Muscle of arm (tissue), 1 donor: ENCODE measurements at regions not wholly inside any gene's neighbourhood (a gene's known extent, or its start where the extent isn't known, plus 50 kb on each side); places are given as distances from the start of the nearest gene placed in this dataset.
"Not testable (repeated sequence)": the region's sequence is repeated elsewhere in the genome, so short reads cannot be mapped to it uniquely, and the experiment has no call there.

Source experiments
- DNase-seq: peaks from one replicate; pipeline ENCODE4 v3.0.0-alpha.2; 2013

DNA sequence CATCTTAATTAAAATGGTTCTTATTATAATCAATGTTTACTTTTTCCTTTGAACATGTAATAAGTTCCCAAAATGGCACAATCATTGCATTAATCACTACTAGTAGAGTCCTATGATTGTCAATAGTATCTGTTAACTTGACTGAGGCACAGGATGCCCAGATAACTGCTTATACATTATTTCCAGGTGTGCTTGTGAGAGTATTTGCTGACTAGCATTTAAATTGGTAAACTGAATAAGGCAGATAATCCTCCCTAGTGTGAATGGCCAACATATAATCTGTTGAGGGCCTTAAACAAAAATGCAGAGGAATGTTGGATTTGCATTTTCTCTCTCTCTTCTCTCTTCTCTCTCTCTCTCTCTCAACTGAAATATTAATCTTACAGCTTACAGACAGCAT lies 999.3 kb upstream of the TMPRSS15 start:
- no peak for DNase-seq

DNA sequence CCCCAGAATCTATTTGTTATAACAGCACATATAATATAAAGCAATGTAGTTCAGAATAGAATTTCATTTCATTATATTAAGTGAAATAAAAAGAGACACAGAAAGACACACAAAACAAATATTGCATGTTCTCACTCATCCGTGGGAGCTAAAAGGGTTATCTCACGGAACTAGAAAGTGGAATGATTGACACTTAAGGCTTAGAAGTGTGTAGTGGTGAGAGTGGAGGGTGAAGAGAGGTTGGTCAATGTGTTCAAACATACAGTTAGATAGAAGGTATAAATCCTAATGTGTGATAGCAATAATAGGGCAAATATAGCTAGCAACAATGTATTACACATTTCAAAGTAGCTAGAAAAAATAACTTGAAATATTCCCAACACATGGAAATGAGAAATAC lies 1001.7 kb upstream of the TMPRSS15 start:
- DNase-seq, result no peak

DNA sequence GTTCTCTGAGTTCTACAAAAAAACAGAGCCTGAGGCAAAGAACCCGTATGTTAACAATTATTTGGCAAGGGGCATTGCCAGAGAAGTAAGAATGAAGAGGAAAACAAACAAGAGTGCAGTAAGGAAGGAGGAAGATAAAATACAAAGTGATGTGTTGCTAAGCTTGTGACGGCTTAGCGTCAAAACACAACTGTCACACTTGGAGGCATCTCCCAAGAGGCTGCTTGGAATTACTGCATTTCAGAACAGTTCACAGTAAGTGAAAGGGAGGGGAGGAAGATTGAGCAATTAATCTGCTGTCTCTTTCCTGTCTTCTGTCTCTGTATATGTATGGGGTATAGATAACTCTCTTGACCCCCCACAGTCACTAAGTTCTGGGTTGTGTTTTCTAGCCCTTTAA lies 1017.0 kb upstream of the TMPRSS15 start:
- no peak for DNase-seq

DNA sequence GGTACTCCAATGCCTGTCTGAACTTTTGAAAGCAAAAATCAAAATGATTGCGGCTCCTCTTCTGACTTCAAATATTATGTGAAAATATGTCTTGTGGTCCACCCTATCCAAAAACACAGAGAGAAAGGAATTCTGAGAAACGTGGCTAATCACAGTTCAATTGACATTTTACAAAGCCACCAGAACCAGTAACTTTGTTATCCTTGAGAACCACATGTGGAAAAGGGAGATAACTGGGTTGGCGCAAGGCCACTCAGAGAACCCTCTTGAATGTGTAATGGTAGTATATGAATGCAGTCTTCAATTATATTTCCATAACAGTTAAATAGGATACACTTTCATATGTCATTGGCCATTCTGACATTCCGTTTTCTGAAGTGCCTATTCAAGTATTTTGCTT lies 1030.0 kb upstream of the TMPRSS15 start:
- no peak for DNase-seq

DNA sequence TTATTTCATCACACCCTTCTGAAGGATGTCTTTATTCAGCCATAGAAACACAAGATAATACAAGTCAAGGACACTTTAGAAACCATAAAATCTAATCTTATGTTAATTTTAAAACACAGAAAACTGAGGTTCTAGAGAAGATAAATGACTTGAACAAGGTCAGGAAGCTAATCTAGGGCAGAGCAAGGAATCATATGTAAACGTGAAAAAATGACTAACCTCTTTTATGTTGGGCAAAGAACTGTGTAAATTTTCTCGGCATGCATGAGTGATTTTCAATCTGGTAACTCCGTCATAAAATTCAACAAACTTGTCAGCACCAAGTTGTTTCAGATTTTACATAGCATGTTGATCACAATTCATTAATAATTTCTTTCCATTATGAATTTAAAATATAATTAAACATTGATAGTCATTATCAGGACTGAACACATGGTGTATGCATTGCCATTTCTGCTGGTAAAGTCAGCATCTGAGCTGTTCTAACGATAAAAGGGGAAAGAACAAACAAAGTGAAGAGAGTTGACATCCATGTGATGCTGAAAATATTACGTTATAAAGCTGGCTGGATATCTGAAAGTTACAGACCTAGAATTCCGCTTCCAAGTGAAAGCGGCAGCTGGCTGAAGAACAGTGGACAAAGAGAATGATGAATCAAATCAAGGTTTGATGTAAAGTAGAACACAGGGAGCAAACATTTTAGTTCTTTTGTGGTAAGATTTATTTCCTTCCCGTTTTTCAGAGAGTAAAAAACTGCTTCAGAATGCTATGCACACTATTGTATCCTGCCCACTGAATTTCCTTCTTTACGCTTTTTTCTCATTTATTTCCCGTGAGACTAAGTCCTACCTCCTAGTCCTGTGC lies 1037.4 kb upstream of the TMPRSS15 start:
- DNase-seq, result no peak

DNA sequence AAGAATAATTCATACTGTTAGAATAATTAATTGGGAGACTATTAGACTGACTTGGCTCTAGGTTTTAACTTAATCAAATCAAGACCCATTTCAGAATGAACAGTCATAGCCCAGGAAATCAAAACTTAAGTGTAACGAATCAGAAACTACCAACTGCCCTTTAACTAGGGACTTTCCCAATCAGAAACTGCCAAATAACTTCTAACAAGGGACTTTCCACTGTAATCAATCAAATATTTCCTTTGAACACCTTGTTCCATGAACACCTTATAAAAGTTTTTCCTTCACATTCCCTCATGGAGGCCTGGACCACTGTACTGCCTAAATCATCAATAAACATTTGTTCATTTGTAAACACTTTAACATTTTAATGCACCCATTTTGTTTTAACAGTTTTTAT lies 1054.7 kb upstream of the TMPRSS15 start:
- no peak for DNase-seq

DNA sequence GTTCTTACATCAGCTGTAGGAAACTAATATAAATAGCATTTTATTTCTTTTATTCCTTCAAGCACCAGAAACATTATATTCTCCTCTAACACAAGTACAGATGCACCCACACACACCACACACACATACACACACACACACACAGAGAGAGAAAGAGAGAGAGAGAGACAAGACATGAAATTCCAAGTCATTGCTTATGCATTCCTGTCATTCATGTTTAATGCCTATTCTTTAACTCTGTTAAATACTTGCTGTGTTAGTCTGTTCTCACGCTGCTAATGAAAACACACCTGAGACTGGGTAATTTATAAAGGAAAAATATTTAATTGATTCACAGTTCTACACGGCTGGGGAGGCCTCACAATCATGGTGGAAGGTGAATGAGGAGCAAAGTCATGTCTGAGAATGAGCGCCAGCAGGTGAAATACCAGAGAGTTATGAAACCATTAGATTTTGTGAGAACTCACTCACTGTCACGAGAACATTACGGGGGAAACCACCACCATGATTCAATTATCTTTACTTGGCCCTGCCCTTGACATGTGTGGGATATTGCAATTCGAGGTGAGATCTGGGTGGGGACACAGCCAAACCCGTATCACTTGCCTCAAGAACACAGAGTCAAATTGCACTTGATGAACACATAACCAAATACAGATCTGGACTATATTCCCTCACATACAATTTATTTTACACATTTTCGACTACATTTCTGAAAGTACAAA lies 1058.1 kb upstream of the TMPRSS15 start:
- no peak for DNase-seq

DNA sequence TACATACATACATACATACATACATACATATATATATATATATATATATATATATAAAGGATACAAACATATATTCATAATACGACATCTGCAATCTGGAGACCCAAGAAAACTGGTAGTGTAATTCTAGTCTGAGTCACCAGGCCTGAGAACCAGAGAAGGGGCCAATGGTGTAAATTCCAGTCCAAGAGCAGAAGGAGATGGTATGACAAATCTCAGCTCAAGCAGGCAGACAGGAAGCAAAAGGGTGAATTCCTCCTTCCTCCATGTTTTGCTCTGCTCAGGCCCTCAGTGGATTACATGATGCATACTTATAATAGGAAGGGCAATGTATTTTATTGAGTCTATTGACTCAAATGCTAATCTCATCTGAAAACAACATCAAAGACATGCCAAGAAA lies 1060.4 kb upstream of the TMPRSS15 start:
- DNase-seq, result no peak

DNA sequence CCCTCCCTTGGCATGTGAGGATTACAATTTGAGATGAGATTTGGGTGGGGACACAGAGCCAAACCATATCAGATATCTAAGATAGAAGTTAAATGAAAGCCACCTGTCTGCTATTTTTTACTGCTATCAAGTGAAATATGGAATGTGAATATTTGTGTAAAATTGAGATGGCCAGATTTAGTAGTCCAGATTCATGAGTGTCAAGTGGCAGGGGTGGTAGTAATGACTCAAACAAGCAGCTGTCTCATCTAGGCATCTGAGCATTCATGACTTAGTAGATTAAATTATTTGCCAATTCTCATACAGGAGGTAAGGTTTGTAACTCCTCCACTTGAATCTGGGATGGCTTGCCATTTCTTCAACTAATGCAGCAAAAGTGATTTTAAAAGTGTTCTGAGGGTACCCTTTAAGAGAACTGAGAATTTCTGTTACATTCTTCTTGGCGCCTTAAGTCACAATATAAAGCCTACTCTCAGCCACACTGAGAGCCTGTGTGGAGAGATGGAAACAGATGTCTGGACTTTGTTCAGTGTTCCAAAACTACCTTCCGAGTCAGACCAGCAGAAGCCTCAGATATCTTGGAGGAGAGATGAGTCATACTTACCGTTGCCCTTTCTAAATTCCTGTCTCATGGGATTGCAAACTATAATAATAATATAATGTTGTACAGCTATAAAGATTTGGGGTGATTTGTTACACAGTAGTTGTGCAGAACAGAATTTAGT lies 1065.6 kb upstream of the TMPRSS15 start:
- DNase-seq, result no peak

DNA sequence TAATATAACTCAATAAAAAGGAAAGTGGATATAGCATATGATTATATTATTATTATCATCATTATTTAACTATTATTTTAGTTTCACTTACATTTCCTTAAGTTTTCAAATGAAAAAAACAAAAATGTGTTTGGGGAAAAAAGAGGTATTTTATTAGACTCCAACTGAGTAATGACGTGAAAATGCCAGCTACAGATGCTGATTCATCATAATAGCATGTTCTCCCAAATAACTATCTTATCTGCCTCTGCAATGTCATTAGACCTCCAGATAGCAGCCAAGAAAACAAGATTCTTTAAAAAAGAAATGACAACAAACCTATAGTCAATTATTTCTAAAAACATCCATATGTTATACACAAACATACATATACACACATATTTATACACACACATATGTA lies 1071.9 kb upstream of the TMPRSS15 start:
- DNase-seq, result no peak

DNA sequence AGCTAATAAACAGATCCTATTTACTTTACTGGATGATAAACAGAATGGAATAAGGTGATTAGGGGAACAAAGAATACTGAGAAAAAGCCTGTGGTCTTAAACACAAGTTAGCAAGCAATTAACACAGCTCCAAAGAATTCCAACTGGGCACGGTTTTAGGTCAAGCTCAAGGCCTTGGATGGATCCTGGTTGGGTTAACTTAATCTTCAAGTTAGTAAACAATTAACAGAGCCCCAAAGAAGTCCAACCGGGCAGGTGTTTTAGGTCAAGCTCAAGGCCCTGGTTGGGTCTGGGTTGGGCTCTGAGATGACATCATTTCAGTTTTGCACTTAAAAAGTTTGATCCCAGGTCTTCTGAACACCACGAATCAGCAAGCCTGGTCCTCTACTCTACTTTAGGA lies 1086.3 kb upstream of the TMPRSS15 start:
- DNase-seq, result no peak

DNA sequence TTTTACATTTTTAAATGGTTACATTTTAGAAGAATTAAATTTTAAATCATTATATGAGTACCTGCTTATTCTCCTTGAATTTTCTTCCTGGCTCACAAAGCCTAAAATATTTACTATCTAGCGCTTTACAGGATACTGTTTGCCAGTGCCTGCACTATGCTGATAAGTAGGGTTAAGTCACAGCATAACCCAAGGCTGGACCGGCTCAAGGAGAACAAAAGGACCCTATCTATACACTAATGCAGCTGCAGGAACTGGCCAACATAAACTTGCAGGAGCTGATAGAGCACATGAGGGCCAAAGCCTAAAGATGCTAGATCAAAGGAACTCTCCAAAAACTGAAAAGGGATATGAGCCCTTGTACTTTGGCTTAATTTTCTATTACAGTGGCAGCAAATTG lies 1086.9 kb upstream of the TMPRSS15 start:
- no peak for DNase-seq

DNA sequence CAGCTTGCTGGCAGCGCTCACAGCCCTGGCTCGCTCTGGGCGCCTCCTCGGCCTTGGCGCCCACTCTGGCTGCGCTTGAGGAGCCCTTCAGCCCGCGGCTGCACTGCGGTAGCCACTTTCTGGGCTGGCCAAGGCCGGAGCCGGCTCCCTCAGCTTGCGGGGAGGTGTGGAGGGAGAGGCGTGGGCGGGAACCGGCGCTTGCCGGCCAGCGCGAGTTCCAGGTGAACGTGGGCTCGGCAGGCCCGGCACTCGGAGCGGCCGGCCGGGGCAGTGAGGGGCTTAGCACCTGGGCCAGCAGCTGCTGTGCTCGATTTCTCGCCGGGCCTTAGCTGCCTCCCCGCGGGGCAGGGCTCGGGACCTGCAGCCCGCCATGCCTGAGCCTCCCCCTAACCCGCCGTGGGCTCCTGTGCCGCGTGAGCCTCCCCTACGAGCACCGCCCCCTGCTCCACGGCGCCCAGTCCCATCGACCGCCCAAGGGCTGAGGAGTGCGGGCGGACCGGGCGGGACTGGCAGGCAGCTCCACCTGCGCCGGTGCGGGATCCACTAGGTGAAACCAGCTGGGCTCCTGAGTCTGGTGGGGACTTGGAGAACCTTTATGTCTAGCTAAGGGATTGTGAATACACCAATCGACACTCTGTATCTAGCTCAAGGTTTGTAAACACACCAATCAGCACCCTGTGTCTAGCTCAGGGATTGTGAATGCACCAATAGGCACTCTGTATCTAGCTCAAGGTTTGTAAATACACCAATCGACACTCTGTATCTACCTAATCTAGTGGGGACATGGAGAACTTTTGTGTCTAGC lies 1090.1 kb upstream of the TMPRSS15 start:
- DNase-seq, result not testable (repeated sequence)

DNA sequence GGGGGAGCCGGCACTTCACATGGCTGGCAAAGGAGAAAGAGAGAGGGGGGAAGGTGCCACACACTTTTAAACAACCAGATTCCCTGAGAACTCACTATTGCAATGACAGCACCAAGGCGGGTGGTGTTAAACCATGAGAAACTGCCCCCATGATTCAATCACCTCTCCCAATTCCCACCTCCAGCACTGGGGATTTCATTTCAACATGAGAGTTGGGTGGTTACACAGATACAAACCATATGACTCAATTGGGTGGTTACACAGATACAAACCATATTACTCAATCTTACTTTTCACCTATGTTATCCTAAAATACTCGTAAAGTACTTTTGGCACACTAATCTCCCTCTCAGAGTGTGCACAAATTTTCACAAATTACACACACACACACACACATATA lies 1097.5 kb upstream of the TMPRSS15 start:
- DNase-seq, result no peak

DNA sequence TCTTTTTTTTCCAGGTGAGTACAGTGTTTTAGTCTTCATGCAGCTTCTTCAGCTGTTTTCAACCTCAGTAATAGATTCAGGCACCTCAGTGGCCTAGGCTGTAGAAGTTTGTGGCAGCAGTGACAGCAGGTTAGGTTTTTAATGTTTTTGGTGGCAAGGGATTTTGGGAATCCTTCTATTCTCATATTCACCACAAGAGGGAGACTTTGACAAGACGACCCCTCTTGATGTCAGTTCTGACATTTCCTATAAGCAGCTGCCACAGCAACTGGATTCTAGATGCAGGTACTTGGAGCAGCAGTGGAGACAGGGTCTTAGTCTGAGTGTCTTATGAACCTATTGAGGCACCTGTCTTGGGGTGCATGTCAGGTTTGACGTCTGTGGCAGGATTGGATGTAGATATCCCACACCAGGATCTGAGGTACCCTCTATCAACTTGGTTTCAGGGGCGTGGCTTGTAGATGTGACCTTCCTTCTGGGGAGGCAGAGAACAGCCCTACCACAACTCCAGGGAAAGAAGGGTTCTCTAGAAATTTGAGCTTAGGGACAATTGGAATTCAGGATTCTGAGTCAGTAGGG lies 1104.2 kb upstream of the TMPRSS15 start:
- no peak for DNase-seq

DNA sequence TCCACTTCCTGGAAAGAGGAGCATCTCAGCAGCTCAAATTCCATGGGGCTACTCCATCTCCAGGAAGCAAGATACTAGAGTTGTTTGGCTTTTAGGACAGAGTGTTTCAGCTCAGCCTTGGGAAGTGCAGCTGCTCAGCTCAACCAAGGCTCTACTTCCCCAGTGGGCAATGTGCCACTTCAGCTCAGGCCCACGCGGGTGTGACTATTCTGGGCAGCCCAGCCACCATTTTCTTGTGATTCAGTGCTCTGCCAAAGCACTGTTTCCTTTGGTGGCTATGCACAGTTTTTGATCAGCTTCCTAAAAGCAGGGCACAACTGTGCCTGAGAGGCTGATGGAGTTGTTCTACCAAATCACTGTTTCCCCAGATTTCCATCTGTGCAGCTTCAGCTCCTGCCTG lies 1104.9 kb upstream of the TMPRSS15 start:
- no peak for DNase-seq

DNA sequence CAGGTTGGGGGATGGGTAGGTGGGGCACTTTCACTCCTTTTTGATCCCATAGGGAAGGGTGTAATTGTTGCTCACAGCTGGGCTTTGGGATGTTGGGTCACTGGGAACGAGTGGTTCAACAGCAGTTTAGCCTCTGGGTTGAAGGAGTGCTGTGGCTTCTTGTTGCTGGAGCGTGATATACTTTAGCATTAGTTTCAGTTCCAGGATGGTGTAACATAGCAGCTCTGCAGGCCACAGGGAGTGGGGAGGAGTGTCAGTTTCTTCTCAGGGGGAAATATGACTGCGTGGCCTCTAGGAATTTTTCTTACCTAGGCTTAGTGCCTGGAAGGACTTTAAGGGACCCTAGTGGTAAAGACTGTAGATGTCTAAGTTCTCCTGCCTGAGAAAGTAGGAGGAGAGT lies 1105.3 kb upstream of the TMPRSS15 start:
- DNase-seq, result no peak

DNA sequence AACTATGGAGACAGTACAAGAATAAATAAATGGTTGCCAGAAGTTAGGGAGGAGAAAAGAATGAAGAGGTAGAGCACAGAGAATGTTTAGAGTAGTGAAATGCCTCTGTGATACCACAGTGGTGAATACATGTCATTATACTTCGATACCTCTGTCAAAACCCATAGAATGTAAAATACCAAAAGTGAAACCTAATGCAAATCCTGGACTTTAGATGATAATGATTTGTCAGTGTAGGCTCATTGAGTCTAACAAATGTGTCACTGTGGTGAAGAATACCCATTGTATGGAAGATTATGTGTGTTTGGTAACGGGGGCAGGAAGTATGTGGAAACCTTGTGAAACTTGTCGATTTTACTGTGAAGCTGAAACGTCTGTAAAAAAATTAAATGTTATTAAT lies 1106.5 kb upstream of the TMPRSS15 start:
- DNase-seq, result no peak

DNA sequence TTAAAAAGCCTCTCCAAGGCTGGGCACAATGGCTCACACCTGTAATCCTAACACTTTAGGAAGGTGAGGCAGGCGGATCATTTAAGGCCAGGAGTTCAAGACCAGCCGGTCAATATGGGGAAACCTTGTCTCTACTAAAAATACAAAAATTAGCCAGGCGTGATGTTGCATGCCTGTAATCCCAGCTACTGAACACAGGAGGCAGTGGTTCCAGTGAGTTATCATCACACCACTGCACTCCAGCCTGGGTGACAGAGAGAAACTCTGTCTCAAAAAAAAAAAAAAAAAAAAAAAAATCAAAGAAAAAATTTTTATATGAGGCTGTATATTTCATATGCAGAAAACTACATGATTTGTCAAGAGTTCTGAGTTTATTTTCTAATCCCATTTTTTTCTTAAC lies 1107.1 kb upstream of the TMPRSS15 start:
- no peak for DNase-seq

DNA sequence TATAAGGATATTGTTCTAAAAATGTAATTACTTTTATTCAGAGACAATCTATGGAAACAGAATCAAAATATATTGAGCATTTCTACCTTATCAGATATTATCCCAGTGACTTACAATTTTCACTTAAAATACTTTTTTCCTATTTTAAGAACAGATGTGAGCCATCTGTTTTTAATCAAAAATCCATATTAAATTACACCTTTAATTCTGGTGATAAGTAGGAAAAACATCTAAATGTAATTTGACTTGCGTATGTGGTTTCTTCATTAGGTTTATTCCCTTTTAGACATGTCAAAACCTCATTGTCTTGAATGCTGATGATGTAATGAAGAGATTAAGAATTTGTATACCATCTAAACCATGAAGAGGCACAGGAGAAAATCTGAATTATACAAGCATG lies 1118.8 kb upstream of the TMPRSS15 start:
- no peak for DNase-seq

DNA sequence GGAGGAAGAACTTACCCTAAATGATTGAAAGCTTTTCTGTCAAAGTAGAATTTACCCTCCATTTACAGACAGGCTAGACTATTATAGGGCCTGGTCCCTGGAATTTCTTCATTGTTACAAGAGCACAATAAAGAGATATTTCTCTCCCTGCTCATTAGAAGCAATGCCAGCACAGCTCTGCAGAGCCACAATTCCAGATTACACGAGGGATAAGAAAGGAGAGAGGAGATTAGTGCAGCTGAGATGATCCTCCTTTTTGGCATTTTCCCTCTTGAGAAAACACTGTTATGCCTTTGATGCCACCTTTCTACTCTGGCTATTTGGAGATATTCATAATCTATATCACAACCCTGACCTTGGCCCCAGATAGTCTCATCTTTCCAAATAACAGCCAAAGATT lies 1119.5 kb upstream of the TMPRSS15 start:
- DNase-seq, result no peak

DNA sequence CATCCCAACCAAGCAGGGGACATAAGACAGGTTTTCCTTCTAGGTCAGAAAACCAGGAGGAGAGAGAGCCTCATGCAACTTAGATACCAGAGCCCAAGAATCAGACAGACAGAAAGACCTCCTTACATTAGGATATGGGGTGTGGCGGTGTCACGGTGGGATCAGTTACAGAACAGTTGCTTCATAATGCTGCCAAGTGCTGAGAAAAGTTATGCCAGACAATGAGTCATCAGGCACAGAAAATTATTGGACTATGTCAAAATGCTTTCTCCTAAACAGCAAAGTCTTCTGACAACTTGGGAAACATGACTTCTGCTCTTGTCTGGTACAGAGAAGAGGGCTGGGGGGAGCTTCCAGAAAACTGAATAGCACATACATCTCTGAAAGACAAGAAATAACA lies 1120.2 kb upstream of the TMPRSS15 start:
- peak; percentile 38 for DNase-seq
